HG02943 (cell line): ENCODE measurements at regions not wholly inside any gene's neighbourhood (a gene's known extent, or its start where the extent isn't known, plus 50 kb on each side); places are given as distances from the start of the nearest gene placed in this dataset.
"Not testable (repeated sequence)": the region's sequence is repeated elsewhere in the genome, so short reads cannot be mapped to it uniquely, and the experiment has no call there.

ENCODE experiments used
- ATAC-seq: cut with Tn5 transposase; IDR thresholded peaks from one replicate; pipeline ENCODE4 v1.9.1; 2021; ENCODE audit warnings: mild to moderate bottlenecking, low read depth, moderate library complexity; ENCODE audit not compliant: unreplicated experiment

- ATAC-seq = no peak
Observed at GRCh38 chr1:67525053-67525760, 95.0 kb upstream of the SERBP1 start.

- ATAC-seq = no peak
Observed at GRCh38 chr1:67528141-67528540, 97.9 kb upstream of the SERBP1 start.

GRCh38 chr1:67530071-67530470 lies 99.9 kb upstream of the SERBP1 start:
- ATAC-seq = no peak

DNA sequence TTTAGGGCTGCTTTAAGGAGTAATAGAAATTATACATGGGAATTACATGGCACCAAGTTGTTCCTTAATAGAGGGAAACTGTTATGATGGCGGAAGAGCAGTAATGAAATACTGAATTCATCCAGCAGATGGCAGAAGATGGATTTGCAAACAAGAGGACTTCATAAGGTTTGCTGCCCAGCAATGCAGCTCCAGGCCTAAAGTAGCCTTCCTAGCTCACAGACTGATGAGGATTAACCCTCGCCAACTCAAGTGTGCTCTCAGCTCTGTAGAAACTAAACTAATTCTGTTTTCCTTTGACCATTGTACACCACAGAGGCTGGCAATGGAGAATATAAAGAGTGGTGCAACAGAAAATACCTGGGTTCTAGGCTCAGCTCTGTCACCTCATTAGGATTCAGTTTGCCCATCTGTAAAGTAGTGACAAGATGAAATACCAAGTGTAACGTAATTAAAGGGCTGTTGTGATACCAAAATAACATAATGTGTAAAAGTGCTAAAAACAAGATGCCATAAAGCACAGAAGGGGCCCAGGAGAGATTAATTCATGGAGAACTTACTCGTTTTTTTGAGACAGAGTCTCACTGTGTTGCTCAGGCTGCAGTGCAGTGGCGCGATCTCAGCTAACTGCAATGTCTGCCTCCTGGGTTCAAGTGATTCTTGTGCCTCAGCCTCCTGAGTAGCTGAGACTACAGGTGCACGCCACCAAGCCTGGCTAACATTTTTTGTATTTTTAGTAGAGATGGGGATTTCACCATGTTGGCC lies 102.4 kb upstream of the SERBP1 start:
- no peak for ATAC-seq

GRCh38 chr1:67534627-67535065 lies 104.4 kb upstream of the SERBP1 start:
- no peak for ATAC-seq

DNA sequence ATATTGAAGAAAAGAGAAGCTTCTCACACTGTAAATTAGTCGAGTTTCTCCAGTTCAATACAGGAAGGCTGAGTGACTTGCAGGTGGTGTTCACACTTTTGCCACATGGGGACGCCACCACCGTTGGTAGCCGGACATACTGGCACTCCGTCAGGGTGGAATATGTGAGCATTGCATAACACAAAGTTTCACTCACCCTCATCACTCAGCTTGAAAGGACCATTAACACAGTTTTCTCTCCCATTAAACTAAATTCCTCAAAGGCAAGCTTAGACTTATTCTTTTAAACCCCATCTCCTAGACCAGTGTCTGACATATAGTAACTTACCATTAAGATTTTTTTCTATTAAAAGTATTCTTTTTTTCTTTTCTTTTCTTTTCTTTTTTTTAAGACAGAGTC lies 105.3 kb upstream of the SERBP1 start:
- ATAC-seq = no peak

DNA sequence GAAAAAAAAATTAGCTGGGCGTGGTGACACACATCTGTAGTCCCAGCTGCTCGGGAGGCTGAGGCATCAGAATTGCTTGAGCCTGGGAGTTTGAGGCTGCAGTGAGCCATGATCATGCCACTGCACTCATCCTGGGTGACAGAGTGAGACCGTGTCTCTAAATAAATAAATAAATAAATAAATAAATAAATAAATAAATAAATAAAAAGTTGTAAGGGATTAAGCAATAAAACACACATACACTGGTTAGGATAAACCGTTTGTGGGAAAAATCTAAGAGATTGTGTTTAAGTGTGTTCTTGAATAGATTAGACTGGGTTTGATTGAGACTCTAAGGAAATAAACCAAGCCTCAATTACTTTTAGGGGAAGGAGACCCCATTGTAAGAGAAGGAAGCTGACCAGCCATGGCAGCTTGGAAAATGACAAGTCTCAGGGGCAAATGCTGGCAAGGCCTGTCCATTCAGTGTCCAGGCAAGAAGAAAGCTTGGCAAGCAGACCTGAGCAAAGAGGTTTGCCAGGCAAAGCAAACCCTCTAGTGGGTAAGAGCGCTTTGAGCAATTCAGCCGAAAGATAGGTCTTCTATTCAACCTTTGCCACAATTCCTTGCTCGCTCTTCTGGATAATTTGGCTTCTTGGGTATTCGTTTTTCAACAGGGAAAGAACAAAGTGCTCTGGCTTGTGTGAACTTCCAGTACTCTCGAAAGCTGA lies 106.9 kb upstream of the SERBP1 start:
- ATAC-seq = no peak

GRCh38 chr1:67537667-67538018 lies 107.4 kb upstream of the SERBP1 start:
- no peak for ATAC-seq

DNA sequence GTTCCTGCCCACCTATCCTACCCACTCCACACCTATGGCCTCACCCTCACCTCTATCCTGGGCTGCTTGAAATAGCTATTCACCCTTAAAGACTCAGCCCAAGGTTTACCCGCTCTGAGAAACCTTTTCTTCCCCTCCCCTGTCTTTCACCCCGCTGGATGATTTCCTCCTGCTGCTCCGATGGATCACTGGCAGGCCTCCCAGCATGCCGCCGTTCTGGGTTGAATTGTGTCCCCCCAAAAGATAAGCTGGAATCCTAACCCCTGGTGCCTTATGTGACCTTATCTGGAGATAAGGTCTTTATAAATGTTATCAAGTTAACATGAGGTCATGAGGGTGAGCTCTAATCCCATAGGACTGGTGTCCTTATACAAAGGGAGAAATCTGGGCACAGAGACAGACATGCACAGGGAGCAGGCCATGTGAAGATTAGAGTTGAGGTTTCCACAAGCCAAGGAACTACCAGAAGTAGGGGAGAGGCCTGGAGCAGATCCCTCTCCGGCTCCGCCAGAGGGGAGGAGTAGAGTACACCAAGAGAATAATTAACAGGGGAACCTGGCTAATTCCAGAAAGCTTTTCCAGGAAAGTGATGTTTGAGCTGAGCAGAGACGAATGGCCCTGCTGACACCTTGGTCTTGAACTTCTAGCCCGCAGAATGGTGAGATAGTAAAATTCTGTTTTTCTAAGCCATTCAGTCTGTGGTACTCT lies 110.0 kb upstream of the SERBP1 start:
- no peak for ATAC-seq

- ATAC-seq = no peak
Observed at GRCh38 chr1:67540733-67541125, 110.5 kb upstream of the SERBP1 start.

DNA sequence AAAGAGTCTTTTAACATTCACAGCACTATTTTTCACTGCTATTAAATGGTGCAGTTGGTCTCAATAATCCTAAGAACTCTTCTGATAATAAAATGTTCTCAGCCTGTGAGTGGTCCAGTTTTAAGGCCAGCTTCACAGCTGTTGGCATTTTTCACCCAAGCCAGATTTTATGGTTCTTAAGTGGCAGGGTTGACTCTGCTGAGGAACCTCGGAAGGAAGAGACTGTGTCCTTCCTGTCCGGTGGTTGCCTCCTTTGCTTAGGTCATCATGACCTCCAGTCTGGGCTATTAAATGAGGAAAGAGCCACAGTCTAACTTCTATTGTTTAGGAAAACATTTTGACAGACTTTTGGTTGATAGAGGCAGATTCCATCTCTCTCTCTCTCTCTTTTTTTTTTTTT lies 112.5 kb upstream of the SERBP1 start:
- no peak for ATAC-seq

GRCh38 chr1:67544921-67545320 lies 114.7 kb upstream of the SERBP1 start:
- no peak for ATAC-seq

GRCh38 chr1:67545364-67545763 lies 115.2 kb upstream of the SERBP1 start:
- no peak for ATAC-seq

GRCh38 chr1:67551375-67551774 lies 121.2 kb upstream of the SERBP1 start:
- ATAC-seq = no peak

- ATAC-seq = no peak
Observed at GRCh38 chr1:67552336-67552759, 122.1 kb upstream of the SERBP1 start.

- not testable (repeated sequence) for ATAC-seq
Observed at GRCh38 chr1:67554204-67554603, 124.0 kb upstream of the SERBP1 start.

DNA sequence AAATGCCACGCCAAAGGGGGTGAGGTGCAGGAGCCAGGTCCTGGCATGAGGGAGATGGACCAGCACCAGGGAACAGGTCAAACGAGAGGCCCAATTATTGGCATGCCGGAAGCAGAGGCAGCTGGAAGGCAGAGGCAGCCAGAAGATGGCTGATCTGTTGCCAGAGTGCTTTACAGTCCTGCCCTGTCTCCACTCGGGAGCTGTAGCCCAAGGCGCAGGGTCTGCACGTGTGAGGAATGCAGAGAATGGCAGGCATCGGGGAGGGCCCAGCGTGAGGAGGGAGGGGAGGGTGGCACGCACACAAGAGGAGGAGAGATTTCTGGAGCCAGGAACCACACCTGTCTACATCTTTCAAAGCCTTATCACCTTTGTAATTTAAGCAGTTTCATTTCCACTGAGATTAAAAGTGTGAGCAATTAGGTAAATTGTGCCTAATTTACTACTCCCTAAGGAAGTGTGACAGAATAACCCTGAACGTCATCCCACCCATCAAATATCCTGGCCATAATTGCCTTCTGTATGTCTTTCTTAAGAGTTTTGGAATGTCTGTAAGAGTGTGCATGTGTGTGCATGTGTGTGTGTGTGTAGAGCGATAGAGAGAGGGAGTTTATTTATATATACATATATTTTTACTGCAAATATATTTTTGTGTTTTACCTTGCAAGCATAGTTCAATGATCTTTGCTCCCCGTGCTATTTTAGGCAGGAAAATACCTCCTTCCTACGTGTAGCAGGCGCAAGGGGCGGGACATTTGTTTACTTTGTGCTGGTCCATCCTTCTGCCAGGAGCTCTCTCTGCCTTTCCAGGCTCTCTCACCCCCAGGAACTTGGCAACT lies 125.5 kb upstream of the SERBP1 start:
- ATAC-seq = no peak

GRCh38 chr1:67556297-67556900 lies 126.2 kb upstream of the SERBP1 start:
- ATAC-seq = no peak

GRCh38 chr1:67557696-67558448 lies 127.1 kb upstream of the GADD45A start:
- ATAC-seq = no peak
